ENCODE measurements at regions not wholly inside any gene's neighbourhood (a gene's known extent, or its start where the extent isn't known, plus 50 kb on each side); places are given as distances from the start of the nearest gene placed in this dataset.

GRCh38 chr19:5231857-5232678, 108.5 kb downstream of the PTPRS start:
- no peak overlapping the region for H3K27ac ChIP-seq
- H3K36me3 ChIP-seq, result no peaks in the 10 kb centered on the region
- no peaks in the 10 kb centered on the region for H3K9me3 ChIP-seq
- H3K4me3 ChIP-seq, result no peak overlapping the region
- intact Hi-C loops (cut with DNase I), result no loop called here
- DNase-seq (ENCODE audit: low spot score), result no peak
- H3K27me3 ChIP-seq (replicated peaks; ENCODE audit: insufficient read depth), result no peaks in the 10 kb centered on the region
- H3K4me1 ChIP-seq (replicated peaks), result no peaks in the 10 kb centered on the region
- 83% methylated on average over 5 of the region's 5 CpGs for WGBS
- TF ChIP-seq POLR2A (IDR thresholded peaks at IDR 0.05), result no peak

GRCh38 chr19:5230730-5231555, 109.7 kb downstream of the PTPRS start:
- Histone ChIP-seq H3K27ac (no peak overlapping the region), H3K27me3 (replicated peaks; ENCODE audit: insufficient read depth) (no peaks in the 10 kb centered on the region), H3K9me3 (no peaks in the 10 kb centered on the region), H3K4me3 (no peak overlapping the region), H3K4me1 (replicated peaks) (no peaks in the 10 kb centered on the region), H3K36me3 (no peaks in the 10 kb centered on the region)
- TF ChIP-seq, protein P1, sequence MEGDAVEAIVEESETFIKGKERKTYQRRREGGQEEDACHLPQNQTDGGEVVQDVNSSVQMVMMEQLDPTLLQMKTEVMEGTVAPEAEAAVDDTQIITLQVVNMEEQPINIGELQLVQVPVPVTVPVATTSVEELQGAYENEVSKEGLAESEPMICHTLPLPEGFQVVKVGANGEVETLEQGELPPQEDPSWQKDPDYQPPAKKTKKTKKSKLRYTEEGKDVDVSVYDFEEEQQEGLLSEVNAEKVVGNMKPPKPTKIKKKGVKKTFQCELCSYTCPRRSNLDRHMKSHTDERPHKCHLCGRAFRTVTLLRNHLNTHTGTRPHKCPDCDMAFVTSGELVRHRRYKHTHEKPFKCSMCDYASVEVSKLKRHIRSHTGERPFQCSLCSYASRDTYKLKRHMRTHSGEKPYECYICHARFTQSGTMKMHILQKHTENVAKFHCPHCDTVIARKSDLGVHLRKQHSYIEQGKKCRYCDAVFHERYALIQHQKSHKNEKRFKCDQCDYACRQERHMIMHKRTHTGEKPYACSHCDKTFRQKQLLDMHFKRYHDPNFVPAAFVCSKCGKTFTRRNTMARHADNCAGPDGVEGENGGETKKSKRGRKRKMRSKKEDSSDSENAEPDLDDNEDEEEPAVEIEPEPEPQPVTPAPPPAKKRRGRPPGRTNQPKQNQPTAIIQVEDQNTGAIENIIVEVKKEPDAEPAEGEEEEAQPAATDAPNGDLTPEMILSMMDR (IDR thresholded peaks at IDR 0.05), result no peak
- TF ChIP-seq POLR2A (IDR thresholded peaks at IDR 0.05) (no peak), POLR2AphosphoS5 (IDR thresholded peaks at IDR 0.05) (no peak)
- DNase-seq (ENCODE audit: low spot score), result no peak
- WGBS, result 96% methylated on average over 41 of the region's 41 CpGs
- intact Hi-C loops (cut with DNase I), result no loop called here

DNA sequence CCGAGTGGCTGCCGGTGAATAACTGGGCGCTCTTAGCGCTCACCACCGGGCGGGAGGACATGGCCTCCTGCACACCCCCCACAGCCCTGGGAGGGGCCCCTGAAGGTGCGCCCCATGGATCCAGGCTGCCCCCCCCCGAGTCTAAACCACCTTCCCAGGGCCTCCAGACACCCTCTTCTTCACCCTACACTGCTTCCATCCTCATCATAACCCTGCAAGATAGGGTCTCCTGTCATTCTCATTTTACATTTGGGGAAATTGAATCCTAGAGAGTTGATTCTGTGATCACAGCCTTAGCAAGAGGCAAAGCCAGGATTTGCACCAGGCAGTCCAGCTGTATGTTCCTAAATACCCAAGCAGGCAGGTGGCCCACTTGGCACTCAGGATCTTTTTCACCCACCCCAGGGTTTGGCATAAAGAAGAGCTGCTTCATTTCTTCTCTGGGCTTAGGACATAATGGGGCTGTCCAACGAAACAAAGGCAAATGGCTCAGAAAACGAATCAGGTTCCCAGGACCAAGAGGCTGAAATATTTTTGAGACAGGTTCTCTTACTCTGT, 110.8 kb downstream of the PTPRS start:
- DNase-seq (ENCODE audit: low spot score), result no peak
- TF ChIP-seq, protein P1 (IDR thresholded peaks at IDR 0.05), result no peak
- no peak for TF ChIP-seq POLR2A (IDR thresholded peaks at IDR 0.05)
- TF ChIP-seq POLR2AphosphoS5 (IDR thresholded peaks at IDR 0.05), result no peak
- 42% methylated on average over 10 of the region's 10 CpGs for WGBS

GRCh38 chr19:5228932-5229777, 111.5 kb downstream of the PTPRS start:
- no peaks in the 10 kb centered on the region for H3K9me3 ChIP-seq
- intact Hi-C loops (cut with DNase I), result no loop called here
- DNase-seq (ENCODE audit: low spot score), result peak; percentile 20
- H3K27ac ChIP-seq, result no peak overlapping the region
- TF ChIP-seq POLR2AphosphoS5 (IDR thresholded peaks at IDR 0.05) (no peak), POLR2A (IDR thresholded peaks at IDR 0.05) (no peak)
- TF ChIP-seq, protein P1 (IDR thresholded peaks at IDR 0.05), result no peak
- no peaks in the 10 kb centered on the region for H3K36me3 ChIP-seq
- peak overlapping the region in 1 of 2 donors; percentile 16 for H3K4me3 ChIP-seq
- H3K27me3 ChIP-seq (replicated peaks; ENCODE audit: insufficient read depth), result no peaks in the 10 kb centered on the region
- WGBS, result 62% methylated on average over 46 of the region's 72 CpGs
- no peaks in the 10 kb centered on the region for H3K4me1 ChIP-seq (replicated peaks)

More for the DNA sequence above, 110.8 kb downstream of the PTPRS start:
- H3K4me3 ChIP-seq, result no peak overlapping the region
- intact Hi-C loops (cut with DNase I), result no loop called here
- no peaks in the 10 kb centered on the region for H3K27me3 ChIP-seq (replicated peaks; ENCODE audit: insufficient read depth)
- no peaks in the 10 kb centered on the region for H3K36me3 ChIP-seq
- no peak overlapping the region for H3K27ac ChIP-seq
- no peaks in the 10 kb centered on the region for H3K4me1 ChIP-seq (replicated peaks)
- H3K9me3 ChIP-seq, result no peaks in the 10 kb centered on the region
